ENCODE measurements at regions not wholly inside any gene's neighbourhood (a gene's known extent, or its start where the extent isn't known, plus 50 kb on each side); places are given as distances from the start of the nearest gene placed in this dataset.

DNA sequence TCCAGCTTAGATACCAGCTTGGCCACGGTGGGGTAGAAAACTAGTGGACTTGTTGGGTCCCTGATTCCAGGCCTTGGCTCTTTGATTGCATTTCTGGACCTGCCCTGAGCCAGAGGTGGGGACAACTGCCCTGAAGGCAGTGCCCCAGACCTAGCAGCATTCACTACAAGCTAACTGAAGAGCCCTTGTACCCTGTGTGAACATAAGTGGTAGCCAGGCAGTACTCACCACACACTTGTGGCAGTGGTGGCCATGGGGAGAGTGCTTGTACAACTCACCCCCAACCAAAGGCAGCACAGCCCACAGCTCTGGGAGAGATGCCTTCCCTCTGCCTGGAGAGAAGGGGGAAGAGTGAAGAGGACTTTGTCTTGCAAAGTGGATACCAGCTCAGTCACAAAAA, 177.3 kb upstream of the NAALADL2 start:
- no peak for TF ChIP-seq EZH2phosphoT487 (IDR thresholded peaks at IDR 0.05; ENCODE audit: borderline replicate concordance, low read depth, low read length)
- TF ChIP-seq, protein P1, sequence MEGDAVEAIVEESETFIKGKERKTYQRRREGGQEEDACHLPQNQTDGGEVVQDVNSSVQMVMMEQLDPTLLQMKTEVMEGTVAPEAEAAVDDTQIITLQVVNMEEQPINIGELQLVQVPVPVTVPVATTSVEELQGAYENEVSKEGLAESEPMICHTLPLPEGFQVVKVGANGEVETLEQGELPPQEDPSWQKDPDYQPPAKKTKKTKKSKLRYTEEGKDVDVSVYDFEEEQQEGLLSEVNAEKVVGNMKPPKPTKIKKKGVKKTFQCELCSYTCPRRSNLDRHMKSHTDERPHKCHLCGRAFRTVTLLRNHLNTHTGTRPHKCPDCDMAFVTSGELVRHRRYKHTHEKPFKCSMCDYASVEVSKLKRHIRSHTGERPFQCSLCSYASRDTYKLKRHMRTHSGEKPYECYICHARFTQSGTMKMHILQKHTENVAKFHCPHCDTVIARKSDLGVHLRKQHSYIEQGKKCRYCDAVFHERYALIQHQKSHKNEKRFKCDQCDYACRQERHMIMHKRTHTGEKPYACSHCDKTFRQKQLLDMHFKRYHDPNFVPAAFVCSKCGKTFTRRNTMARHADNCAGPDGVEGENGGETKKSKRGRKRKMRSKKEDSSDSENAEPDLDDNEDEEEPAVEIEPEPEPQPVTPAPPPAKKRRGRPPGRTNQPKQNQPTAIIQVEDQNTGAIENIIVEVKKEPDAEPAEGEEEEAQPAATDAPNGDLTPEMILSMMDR (conservative IDR thresholded peaks at IDR 0.05; ENCODE audit: low read length), result no peak
- Histone ChIP-seq H3K9me3 (ENCODE audit: low read length) (no peaks in the 10 kb centered on the region), H4K20me1 (ENCODE audit: insufficient read depth, low read length) (no peaks in the 10 kb centered on the region), H3K27ac (ENCODE audit: low read depth, low read length, poor library complexity, severe bottlenecking) (no peak overlapping the region), H3K4me3 (ENCODE audit: low read depth, low read length, poor library complexity, severe bottlenecking) (no peak overlapping the region), H3K4me1 (ENCODE audit: insufficient read depth, low read length, poor library complexity, severe bottlenecking) (no peaks in the 10 kb centered on the region), H3K36me3 (ENCODE audit: insufficient read depth, low read length) (no peaks in the 10 kb centered on the region), H2AFZ (ENCODE audit: low read length) (no peak overlapping the region), H3K9me2 (ENCODE audit: insufficient read depth, low read length) (no peaks in the 10 kb centered on the region), H3K4me2 (ENCODE audit: low read length) (no peak overlapping the region), H3K79me2 (ENCODE audit: insufficient read depth, low read depth, low read length) (no peaks in the 10 kb centered on the region)
- intact Hi-C loops (cut with micrococcal nuclease; ENCODE audit: unreplicated experiment), result no loop called here
- no peak for DNase-seq (ENCODE audit: low spot score)
- no TSS peak for BruUV-seq (replicated peaks)
- ChIA-PET CTCF (ENCODE audit: unreplicated experiment) (no interaction called here), POLR2A (no interaction called here)

- no peaks in the 10 kb centered on the region for H4K20me1 ChIP-seq (ENCODE audit: insufficient read depth, low read length)
- no peaks in the 10 kb centered on the region for H3K36me3 ChIP-seq (ENCODE audit: insufficient read depth, low read length)
- H3K4me3 ChIP-seq (ENCODE audit: low read depth, low read length, poor library complexity, severe bottlenecking), result no peak overlapping the region
- no peaks in the 10 kb centered on the region for H3K79me2 ChIP-seq (ENCODE audit: insufficient read depth, low read depth, low read length)
- DNase-seq (ENCODE audit: low spot score), result no peak
- H3K4me1 ChIP-seq (ENCODE audit: insufficient read depth, low read length, poor library complexity, severe bottlenecking), result no peaks in the 10 kb centered on the region
- H3K4me2 ChIP-seq (ENCODE audit: low read length), result no peak overlapping the region
- CTCF ChIA-PET (ENCODE audit: unreplicated experiment), result no interaction called here
- H3K9me2 ChIP-seq (ENCODE audit: insufficient read depth, low read length), result no peaks in the 10 kb centered on the region
- no peak overlapping the region for H2AFZ ChIP-seq (ENCODE audit: low read length)
- no peaks in the 10 kb centered on the region for H3K9me3 ChIP-seq (ENCODE audit: low read length)
- TF ChIP-seq EZH2phosphoT487 (IDR thresholded peaks at IDR 0.05; ENCODE audit: borderline replicate concordance, low read depth, low read length), result no peak
- TF ChIP-seq, protein P1 (conservative IDR thresholded peaks at IDR 0.05; ENCODE audit: low read length), result no peak
- no TSS peak for BruUV-seq (replicated peaks)
- no peak overlapping the region for H3K27ac ChIP-seq (ENCODE audit: low read depth, low read length, poor library complexity, severe bottlenecking)
- intact Hi-C loops (cut with micrococcal nuclease; ENCODE audit: unreplicated experiment), result no loop called here
- POLR2A ChIA-PET, result interaction anchor here (0.6 kb wide), 2 partner anchors 8 to 39 kb away, joined by 3 to 4 read pairs; no protein-coding TSS in a partner anchor
These were observed 173.3 kb upstream of the NAALADL2 start for GRCh38 chr3:174685796-174686195.

DNA sequence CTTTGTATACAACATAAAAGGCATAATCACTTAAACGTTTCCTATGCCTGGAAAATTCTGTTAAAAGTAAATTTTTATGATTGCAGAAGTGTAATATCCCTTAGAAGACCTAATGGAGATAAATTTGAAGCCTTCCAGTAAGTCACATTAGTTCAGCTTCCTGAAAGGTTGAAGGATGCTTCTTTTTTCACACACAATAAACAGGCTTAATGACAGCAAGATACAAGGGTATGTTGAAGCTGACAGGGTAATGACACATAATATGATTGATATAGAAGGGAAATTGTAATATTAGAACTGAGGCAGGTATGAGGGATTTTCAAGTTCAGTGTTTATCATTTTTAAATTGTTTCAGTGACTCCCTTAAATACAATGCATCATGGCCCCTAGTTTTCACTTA, 161.8 kb upstream of the NAALADL2 start:
- POLR2A ChIA-PET, result no interaction called here
- TF ChIP-seq, protein P1 (conservative IDR thresholded peaks at IDR 0.05; ENCODE audit: low read length), result no peak
- no peak for TF ChIP-seq EZH2phosphoT487 (IDR thresholded peaks at IDR 0.05; ENCODE audit: borderline replicate concordance, low read depth, low read length)
- BruUV-seq (replicated peaks), result no TSS peak
- H3K4me2 ChIP-seq (ENCODE audit: low read length), result no peak overlapping the region
- H2AFZ ChIP-seq (ENCODE audit: low read length), result no peak overlapping the region
- H3K79me2 ChIP-seq (ENCODE audit: insufficient read depth, low read depth, low read length), result no peaks in the 10 kb centered on the region
- H3K9me3 ChIP-seq (ENCODE audit: low read length), result no peaks in the 10 kb centered on the region
- no peak overlapping the region for H3K27ac ChIP-seq (ENCODE audit: low read depth, low read length, poor library complexity, severe bottlenecking)
- no peaks in the 10 kb centered on the region for H3K4me1 ChIP-seq (ENCODE audit: insufficient read depth, low read length, poor library complexity, severe bottlenecking)
- H3K4me3 ChIP-seq (ENCODE audit: low read depth, low read length, poor library complexity, severe bottlenecking), result no peak overlapping the region
- H3K36me3 ChIP-seq (ENCODE audit: insufficient read depth, low read length), result no peaks in the 10 kb centered on the region
- H4K20me1 ChIP-seq (ENCODE audit: insufficient read depth, low read length), result no peaks in the 10 kb centered on the region
- intact Hi-C loops (cut with micrococcal nuclease; ENCODE audit: unreplicated experiment), result no loop called here
- no peak for DNase-seq (ENCODE audit: low spot score)
- H3K9me2 ChIP-seq (ENCODE audit: insufficient read depth, low read length), result no peaks in the 10 kb centered on the region
- CTCF ChIA-PET (ENCODE audit: unreplicated experiment), result no interaction called here
